Stimulated activated CD8-positive, alpha-beta memory T cell treated with anti-CD3 and anti-CD28 coated beads, Interleukin-7, amount 100 ng/mL, for 48 hours (primary cell): ENCODE measurements at regions not wholly inside any gene's neighbourhood (a gene's known extent, or its start where the extent isn't known, plus 50 kb on each side); places are given as distances from the start of the nearest gene placed in this dataset.

Experiments
- DNase-seq, 2 donors: peaks; one replicate each; pipeline ENCODE4 v3.0.0-alpha.2; 2020; ENCODE audit warnings: low read depth in 1 of 2; ENCODE audit errors: extremely low read depth in 1 of 2

GRCh38 chr4:41865306-41865980 is 69.8 kb upstream of the TMEM33 start:
- no peak for DNase-seq

- no peak for DNase-seq
Observed at GRCh38 chr4:41859087-41859486, 76.1 kb upstream of the TMEM33 start.

GRCh38 chr4:41857226-41857641 is 78.0 kb upstream of the TMEM33 start:
- no peak for DNase-seq

GRCh38 chr4:41856797-41857196 is 78.4 kb upstream of the TMEM33 start:
- no peak for DNase-seq

GRCh38 chr4:41853973-41854372 is 81.3 kb upstream of the TMEM33 start:
- no peak for DNase-seq

GRCh38 chr4:41852229-41852628 is 83.0 kb upstream of the TMEM33 start:
- no peak for DNase-seq

- no peak for DNase-seq
Observed at GRCh38 chr4:41851621-41852020, 83.6 kb upstream of the TMEM33 start.

- no peak for DNase-seq
Observed at GRCh38 chr4:41844327-41844726, 90.9 kb upstream of the TMEM33 start.

GRCh38 chr4:41839916-41840854 is 91.7 kb upstream of the PHOX2B start:
- DNase-seq: peak in 1 of 2 donors; percentile 0

- no peak for DNase-seq
Observed at GRCh38 chr4:41838590-41838989, 90.1 kb upstream of the PHOX2B start.

- no peak for DNase-seq
Observed at GRCh38 chr4:41835321-41835995, 86.9 kb upstream of the PHOX2B start.

- DNase-seq: no peak
Observed at GRCh38 chr4:41832961-41833360, 84.4 kb upstream of the PHOX2B start.

GRCh38 chr4:41822325-41822724 is 73.8 kb upstream of the PHOX2B start:
- DNase-seq: no peak

GRCh38 chr4:41820473-41820872 is 71.9 kb upstream of the PHOX2B start:
- no peak for DNase-seq

GRCh38 chr4:41819621-41820020 is 71.1 kb upstream of the PHOX2B start:
- DNase-seq: no peak

- no peak for DNase-seq
Observed at GRCh38 chr4:41815473-41815872, 66.9 kb upstream of the PHOX2B start.

GRCh38 chr4:41814565-41814964 is 66.0 kb upstream of the PHOX2B start:
- DNase-seq: no peak

GRCh38 chr4:41806807-41807206 is 58.3 kb upstream of the PHOX2B start:
- no peak for DNase-seq

GRCh38 chr4:41802590-41802989 is 54.1 kb upstream of the PHOX2B start:
- DNase-seq: no peak

- no peak for DNase-seq
Observed at GRCh38 chr4:41799126-41799525, 50.6 kb upstream of the PHOX2B start.
